Stomach (tissue), 8 donors: ENCODE measurements at regions not wholly inside any gene's neighbourhood (a gene's known extent, or its start where the extent isn't known, plus 50 kb on each side); places are given as distances from the start of the nearest gene placed in this dataset.

Experiments used
- DNase-seq, 2 donors: peaks; one replicate each; pipeline versions ENCODE4 v3.0.0 to v3.0.0-alpha.2; 2013 to 2019
- H3K27ac ChIP-seq, 5 donors: fragments of 200-600 bp in 4 of 5; sonication (generic) in 4 of 5; one replicate each; pipeline ENCODE4 v1.5.1; 2013 to 2019; ENCODE audit warnings: mild to moderate bottlenecking in 1 of 5, moderate library complexity in 1 of 5
- H3K27me3 ChIP-seq, 3 donors: fragments of 200-600 bp; sonication (generic); one replicate each; pipeline ENCODE4 v1.5.1; 2017 to 2019; ENCODE audit warnings: mixed run types in 1 of 3
- H3K36me3 ChIP-seq, 4 donors: fragments of 200-600 bp; sonication (generic); 1 replicate in 3 of 4; 2 replicates in 1 of 4; pipeline ENCODE4 v1.5.1; 2016 to 2019
- H3K4me1 ChIP-seq, 4 donors: fragments of 200-600 bp; sonication (generic); one replicate each; pipeline ENCODE4 v1.5.1; 2016 to 2019
- H3K4me3 ChIP-seq, 4 donors: fragments of 200-600 bp; sonication (generic) in 3 of 4; one replicate each; pipeline ENCODE4 v1.5.1; 2016 to 2019; ENCODE audit warnings: mild to moderate bottlenecking in 1 of 4
- H3K9me3 ChIP-seq, 4 donors: fragments of 200-600 bp; sonication (generic); one replicate each; pipeline ENCODE4 v1.5.1; 2016 to 2019
- CTCF ChIP-seq, 7 experiments: fragments of 450-650 bp in 4 of 7; fragments of 200-600 bp in 3 of 7; sonication (generic) in 3 of 7; IDR thresholded peaks; one replicate each; pipeline ENCODE4 v1.5.1; 2016 to 2019; ENCODE audit warnings: antibody characterized with exemption in 7 of 7, control low read depth in 2 of 7, mild to moderate bottlenecking in 1 of 7
- EP300 ChIP-seq: sonication (generic); formaldehyde crosslinking; IDR thresholded peaks from one replicate; pipeline ENCODE4 v1.6.1; 2017; ENCODE audit warnings: antibody characterized with exemption
- POLR2A ChIP-seq, 4 donors: fragments of 450-650 bp; IDR thresholded peaks; one replicate each; pipeline ENCODE4 v1.6.1; 2016; ENCODE audit warnings: antibody characterized with exemption in 4 of 4, control low read depth in 2 of 4, mild to moderate bottlenecking in 1 of 4, moderate library complexity in 1 of 4
- POLR2AphosphoS5 ChIP-seq, 3 donors: sonication (generic); formaldehyde crosslinking; IDR thresholded peaks; one replicate each; pipeline ENCODE4 v1.6.1; 2016; ENCODE audit warnings: antibody characterized with exemption in 3 of 3
- WGBS, 5 donors: extraction: QIAGEN DNeasy Blood & Tissue Kit in 3 of 5; methylation state at CpG; one replicate each; pipeline versions ENCODE4 v1.1.5 to v1.1.7; 2013 to 2018; 5-methylcytosine and 5-hydroxymethylcytosine counted together
- intact Hi-C: fragments of 100-400 bp; cut with DNase I; formaldehyde crosslinking; loops from one replicate; pipeline ENCODE4 v1.15.1; 2023; ENCODE audit warnings: low total_unique reads
- donor health status: healthy with polysubstance abuse.
- donor health status: Bipolar disorder and iron deficiency.
- donor health status: healthy.

- DNase-seq, result no peak
- TF ChIP-seq CTCF (IDR thresholded peaks at IDR 0.05) (no peak), POLR2A (IDR thresholded peaks at IDR 0.05) (no peak), EP300 (no peak), POLR2AphosphoS5 (IDR thresholded peaks at IDR 0.05) (no peak)
- no peaks in the 10 kb centered on the region for H3K27me3 ChIP-seq
- WGBS, 5 donors, result 89 to 95% (median 94%) methylated on average over 1 of the region's 1 CpG
- intact Hi-C loops, result no loop called here
- no peaks in the 10 kb centered on the region for H3K36me3 ChIP-seq
- H3K4me1 ChIP-seq, result no peaks in the 10 kb centered on the region
- no peak overlapping the region for H3K4me3 ChIP-seq
- no peaks in the 10 kb centered on the region for H3K9me3 ChIP-seq
- no peak overlapping the region for H3K27ac ChIP-seq
These were observed 115.6 kb upstream of the PLCB4 start for GRCh38 chr20:8953300-8953699.

GRCh38 chr20:8960241-8960640, 108.6 kb upstream of the PLCB4 start:
- TF ChIP-seq CTCF (IDR thresholded peaks at IDR 0.05), result no peak
- no peak for TF ChIP-seq POLR2A (IDR thresholded peaks at IDR 0.05)
- TF ChIP-seq POLR2AphosphoS5 (IDR thresholded peaks at IDR 0.05), result no peak
- no peak for TF ChIP-seq EP300
- intact Hi-C loops, result no loop called here
- H3K27me3 ChIP-seq, result no peaks in the 10 kb centered on the region
- H3K36me3 ChIP-seq, result no peaks in the 10 kb centered on the region
- no peaks in the 10 kb centered on the region for H3K9me3 ChIP-seq
- no peak overlapping the region for H3K27ac ChIP-seq
- 87 to 95% (median 92%) methylated on average over 4 of the region's 4 CpGs for WGBS, 5 donors
- peaks cover 0 to 10% (median 3%) of the 10 kb centered on the region in 4 donors for H3K4me1 ChIP-seq
- no peak for DNase-seq
- no peak overlapping the region for H3K4me3 ChIP-seq

- no peak for DNase-seq
- no peak overlapping the region for H3K27ac ChIP-seq
- H3K36me3 ChIP-seq, result no peaks in the 10 kb centered on the region
- H3K4me3 ChIP-seq, result no peak overlapping the region
- TF ChIP-seq POLR2A (IDR thresholded peaks at IDR 0.05) (no peak), POLR2AphosphoS5 (IDR thresholded peaks at IDR 0.05) (no peak), EP300 (no peak), CTCF (IDR thresholded peaks at IDR 0.05) (no peak)
- H3K4me1 ChIP-seq, result peaks cover 4 to 17% (median 6%) of the 10 kb centered on the region in 4 donors
- intact Hi-C loops, result no loop called here
- no peaks in the 10 kb centered on the region for H3K27me3 ChIP-seq
- no peaks in the 10 kb centered on the region for H3K9me3 ChIP-seq
These were observed 105.6 kb upstream of the PLCB4 start for GRCh38 chr20:8963330-8963729.

GRCh38 chr20:8964959-8965562, 103.8 kb upstream of the PLCB4 start:
- Histone ChIP-seq H3K9me3 (no peaks in the 10 kb centered on the region), H3K27me3 (no peaks in the 10 kb centered on the region), H3K36me3 (no peaks in the 10 kb centered on the region), H3K4me1 (peaks cover 13 to 30% (median 14%) of the 10 kb centered on the region in 4 donors), H3K27ac (no peak overlapping the region), H3K4me3 (no peak overlapping the region)
- intact Hi-C loops, result no loop called here
- 65 to 79% (median 72%) methylated on average over 5 of the region's 5 CpGs for WGBS, 5 donors
- DNase-seq, result no peak
- TF ChIP-seq POLR2A (IDR thresholded peaks at IDR 0.05) (no peak), CTCF (IDR thresholded peaks at IDR 0.05) (no peak), POLR2AphosphoS5 (IDR thresholded peaks at IDR 0.05) (no peak)
